Activated T-helper 2 cell treated with anti-CD3 and anti-CD28 coated beads, Interferon-gamma antibody, Interleukin-2, Interleukin-4, amounts not matched to agents 10 μg/mL and 5 μg/mL and 100 μg/mL, durations not matched to agents 14 hours and 24 hours and 36 hours (primary cell): ENCODE measurements at regions not wholly inside any gene's neighbourhood (a gene's known extent, or its start where the extent isn't known, plus 50 kb on each side); places are given as distances from the start of the nearest gene placed in this dataset.

ENCODE experiments used
- DNase-seq: peaks from one replicate; pipeline ENCODE4 v3.0.0; 2021; ENCODE audit warnings: low spot score
- H3K27ac Mint-ChIP-seq: one replicate; pipeline ENCODE4 v1.8.0; 2021; ENCODE audit warnings: mixed read lengths
- H3K27me3 Mint-ChIP-seq: one replicate; pipeline ENCODE4 v1.8.0; 2021; ENCODE audit warnings: low read depth, mixed read lengths
- H3K36me3 Mint-ChIP-seq: one replicate; pipeline ENCODE4 v1.8.0; 2021; ENCODE audit warnings: low read depth, mixed read lengths
- H3K4me1 Mint-ChIP-seq: one replicate; pipeline ENCODE4 v1.8.0; 2021; ENCODE audit warnings: low read depth, mixed read lengths
- H3K4me3 Mint-ChIP-seq: one replicate; pipeline ENCODE4 v1.8.0; 2021; ENCODE audit warnings: low read depth, mild to moderate bottlenecking, moderate library complexity, mixed read lengths
- H3K9me3 Mint-ChIP-seq: one replicate; pipeline ENCODE4 v1.8.0; 2021; ENCODE audit warnings: mixed read lengths
- intact Hi-C: fragments of 100-400 bp; cut with micrococcal nuclease; formaldehyde crosslinking; loops from one replicate; pipeline ENCODE4 v1.15.1; 2023

GRCh38 chr3:75061806-75062205, 447.3 kb upstream of the CNTN3 start:
- H3K27ac Mint-ChIP-seq = no peak overlapping the region
- H3K9me3 Mint-ChIP-seq = peaks cover 24% of the 10 kb centered on the region
- no peaks in the 10 kb centered on the region for H3K27me3 Mint-ChIP-seq
- no peak overlapping the region for H3K4me3 Mint-ChIP-seq
- H3K36me3 Mint-ChIP-seq = no peaks in the 10 kb centered on the region
- no peak for DNase-seq
- intact Hi-C loops = no loop called here
- H3K4me1 Mint-ChIP-seq = no peaks in the 10 kb centered on the region

GRCh38 chr3:75075158-75075557, 460.7 kb upstream of the CNTN3 start:
- Mint-ChIP-seq H3K9me3 (peaks cover 11% of the 10 kb centered on the region), H3K4me3 (no peak overlapping the region), H3K4me1 (no peaks in the 10 kb centered on the region), H3K27me3 (no peaks in the 10 kb centered on the region), H3K36me3 (no peaks in the 10 kb centered on the region), H3K27ac (no peak overlapping the region)
- DNase-seq = no peak
- intact Hi-C loops = no loop called here

- Mint-ChIP-seq H3K27me3 (no peaks in the 10 kb centered on the region), H3K9me3 (peaks cover 10% of the 10 kb centered on the region), H3K4me1 (no peaks in the 10 kb centered on the region), H3K4me3 (no peak overlapping the region), H3K27ac (no peak overlapping the region), H3K36me3 (no peaks in the 10 kb centered on the region)
- DNase-seq = no peak
- intact Hi-C loops = no loop called here
Observed at GRCh38 chr3:75076481-75076880, 462.0 kb upstream of the CNTN3 start.

GRCh38 chr3:75078290-75078689, 463.8 kb upstream of the CNTN3 start:
- Mint-ChIP-seq H3K27me3 (no peaks in the 10 kb centered on the region), H3K9me3 (peaks cover 20% of the 10 kb centered on the region), H3K4me1 (no peaks in the 10 kb centered on the region), H3K36me3 (no peaks in the 10 kb centered on the region), H3K4me3 (no peak overlapping the region), H3K27ac (no peak overlapping the region)
- intact Hi-C loops = no loop called here
- DNase-seq = no peak

- H3K4me1 Mint-ChIP-seq = no peaks in the 10 kb centered on the region
- DNase-seq = no peak
- intact Hi-C loops = no loop called here
- H3K9me3 Mint-ChIP-seq = peaks cover 29% of the 10 kb centered on the region
- no peaks in the 10 kb centered on the region for H3K27me3 Mint-ChIP-seq
- no peaks in the 10 kb centered on the region for H3K36me3 Mint-ChIP-seq
- no peak overlapping the region for H3K4me3 Mint-ChIP-seq
- no peak overlapping the region for H3K27ac Mint-ChIP-seq
Observed at GRCh38 chr3:75082845-75083244, 468.4 kb upstream of the CNTN3 start.

- intact Hi-C loops = no loop called here
- Mint-ChIP-seq H3K27ac (no peak overlapping the region), H3K9me3 (peaks cover 28% of the 10 kb centered on the region)
Observed at GRCh38 chr3:75089841-75090240, 475.4 kb upstream of the CNTN3 start.

GRCh38 chr3:75101329-75102147, 487.1 kb upstream of the CNTN3 start:
- H3K27ac Mint-ChIP-seq = no peak overlapping the region
- DNase-seq = no peak
- no peaks in the 10 kb centered on the region for H3K27me3 Mint-ChIP-seq
- intact Hi-C loops = no loop called here
- H3K9me3 Mint-ChIP-seq = peaks cover 31% of the 10 kb centered on the region
- H3K36me3 Mint-ChIP-seq = no peaks in the 10 kb centered on the region
- H3K4me3 Mint-ChIP-seq = no peak overlapping the region
- no peaks in the 10 kb centered on the region for H3K4me1 Mint-ChIP-seq

More at GRCh38 chr3:75089841-75090240, 475.4 kb upstream of the CNTN3 start:
- no peak overlapping the region for H3K4me3 Mint-ChIP-seq
- H3K4me1 Mint-ChIP-seq = no peaks in the 10 kb centered on the region
- no peaks in the 10 kb centered on the region for H3K27me3 Mint-ChIP-seq
- no peaks in the 10 kb centered on the region for H3K36me3 Mint-ChIP-seq
- no peak for DNase-seq

- peaks cover 4% of the 10 kb centered on the region for H3K9me3 Mint-ChIP-seq
- no peak for DNase-seq
- H3K27ac Mint-ChIP-seq = no peak overlapping the region
- no peaks in the 10 kb centered on the region for H3K27me3 Mint-ChIP-seq
- H3K4me1 Mint-ChIP-seq = no peaks in the 10 kb centered on the region
- intact Hi-C loops = loop anchor here (10.0 kb wide), 1 partner anchor 896 kb away; no protein-coding TSS in a partner anchor
- H3K36me3 Mint-ChIP-seq = no peaks in the 10 kb centered on the region
- no peak overlapping the region for H3K4me3 Mint-ChIP-seq
Observed at GRCh38 chr3:75110741-75111140, 496.3 kb upstream of the CNTN3 start.

GRCh38 chr3:75115695-75116094, 501.2 kb upstream of the CNTN3 start:
- Mint-ChIP-seq H3K27ac (no peak overlapping the region), H3K9me3 (peaks cover 4% of the 10 kb centered on the region), H3K27me3 (no peaks in the 10 kb centered on the region), H3K4me1 (no peaks in the 10 kb centered on the region), H3K36me3 (no peaks in the 10 kb centered on the region), H3K4me3 (no peak overlapping the region)
- intact Hi-C loops = loop anchor here (10.0 kb wide), 1 partner anchor 901 kb away; no protein-coding TSS in a partner anchor
- DNase-seq = no peak

GRCh38 chr3:75118779-75119178, 504.3 kb upstream of the CNTN3 start:
- DNase-seq = no peak
- no peaks in the 10 kb centered on the region for H3K27me3 Mint-ChIP-seq
- no peak overlapping the region for H3K27ac Mint-ChIP-seq
- H3K4me1 Mint-ChIP-seq = no peaks in the 10 kb centered on the region
- no peak overlapping the region for H3K4me3 Mint-ChIP-seq
- peaks cover 4% of the 10 kb centered on the region for H3K9me3 Mint-ChIP-seq
- intact Hi-C loops = loop anchor here (10.0 kb wide), 1 partner anchor 904 kb away; no protein-coding TSS in a partner anchor
- H3K36me3 Mint-ChIP-seq = no peaks in the 10 kb centered on the region

GRCh38 chr3:75126556-75126955, 512.1 kb upstream of the CNTN3 start:
- Mint-ChIP-seq H3K27ac (no peak overlapping the region), H3K27me3 (no peaks in the 10 kb centered on the region), H3K9me3 (peaks cover 8% of the 10 kb centered on the region), H3K36me3 (no peaks in the 10 kb centered on the region), H3K4me3 (no peak overlapping the region), H3K4me1 (no peaks in the 10 kb centered on the region)
- no peak for DNase-seq
- intact Hi-C loops = no loop called here

GRCh38 chr3:75129101-75129500, 514.6 kb upstream of the CNTN3 start:
- no peak for DNase-seq
- intact Hi-C loops = no loop called here
- Mint-ChIP-seq H3K27ac (no peak overlapping the region), H3K4me1 (no peaks in the 10 kb centered on the region), H3K36me3 (no peaks in the 10 kb centered on the region), H3K4me3 (no peak overlapping the region), H3K27me3 (no peaks in the 10 kb centered on the region), H3K9me3 (peaks cover 14% of the 10 kb centered on the region)

GRCh38 chr3:75136100-75136897, 521.8 kb upstream of the CNTN3 start:
- Mint-ChIP-seq H3K9me3 (peaks cover 23% of the 10 kb centered on the region), H3K27ac (no peak overlapping the region), H3K4me1 (no peaks in the 10 kb centered on the region), H3K4me3 (no peak overlapping the region), H3K36me3 (no peaks in the 10 kb centered on the region), H3K27me3 (no peaks in the 10 kb centered on the region)
- intact Hi-C loops = no loop called here
- DNase-seq = no peak
